HG03103 (cell line): ENCODE measurements at regions not wholly inside any gene's neighbourhood (a gene's known extent, or its start where the extent isn't known, plus 50 kb on each side); places are given as distances from the start of the nearest gene placed in this dataset.

ENCODE experiments used
- ATAC-seq: cut with Tn5 transposase; IDR thresholded peaks from one replicate; pipeline ENCODE4 v1.9.1; 2021; ENCODE audit warnings: low read depth; ENCODE audit not compliant: unreplicated experiment

- ATAC-seq = no peak
Measured at GRCh38 chr7:93016681-93017381, 100.9 kb downstream of the SAMD9 start.

- no peak for ATAC-seq
Measured at GRCh38 chr7:93015779-93016481, 101.8 kb downstream of the SAMD9 start.

- no peak for ATAC-seq
Measured at GRCh38 chr7:93015101-93015778, 102.5 kb downstream of the SAMD9 start.

DNA sequence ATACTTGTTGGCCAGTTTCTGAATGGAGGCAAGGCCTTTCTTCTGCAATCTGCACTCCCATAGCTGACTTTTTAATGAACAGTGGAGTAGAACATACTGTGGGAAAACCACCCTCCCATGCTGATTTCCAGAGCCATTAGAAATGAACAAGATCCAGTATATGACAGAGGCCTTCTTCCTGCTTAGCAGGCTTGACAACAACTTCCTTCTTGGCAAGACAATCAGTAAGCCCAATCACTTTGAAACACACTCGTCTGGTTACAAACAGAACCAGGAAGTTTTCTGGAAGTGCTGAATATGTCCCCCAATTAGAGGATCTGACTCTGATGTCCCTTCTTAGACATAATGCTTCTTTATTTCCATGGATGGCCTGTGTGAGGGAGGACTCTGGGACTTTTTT is 103.4 kb downstream of the SAMD9 start:
- no peak for ATAC-seq

GRCh38 chr7:93013446-93014061 is 104.2 kb downstream of the SAMD9 start:
- no peak for ATAC-seq

DNA sequence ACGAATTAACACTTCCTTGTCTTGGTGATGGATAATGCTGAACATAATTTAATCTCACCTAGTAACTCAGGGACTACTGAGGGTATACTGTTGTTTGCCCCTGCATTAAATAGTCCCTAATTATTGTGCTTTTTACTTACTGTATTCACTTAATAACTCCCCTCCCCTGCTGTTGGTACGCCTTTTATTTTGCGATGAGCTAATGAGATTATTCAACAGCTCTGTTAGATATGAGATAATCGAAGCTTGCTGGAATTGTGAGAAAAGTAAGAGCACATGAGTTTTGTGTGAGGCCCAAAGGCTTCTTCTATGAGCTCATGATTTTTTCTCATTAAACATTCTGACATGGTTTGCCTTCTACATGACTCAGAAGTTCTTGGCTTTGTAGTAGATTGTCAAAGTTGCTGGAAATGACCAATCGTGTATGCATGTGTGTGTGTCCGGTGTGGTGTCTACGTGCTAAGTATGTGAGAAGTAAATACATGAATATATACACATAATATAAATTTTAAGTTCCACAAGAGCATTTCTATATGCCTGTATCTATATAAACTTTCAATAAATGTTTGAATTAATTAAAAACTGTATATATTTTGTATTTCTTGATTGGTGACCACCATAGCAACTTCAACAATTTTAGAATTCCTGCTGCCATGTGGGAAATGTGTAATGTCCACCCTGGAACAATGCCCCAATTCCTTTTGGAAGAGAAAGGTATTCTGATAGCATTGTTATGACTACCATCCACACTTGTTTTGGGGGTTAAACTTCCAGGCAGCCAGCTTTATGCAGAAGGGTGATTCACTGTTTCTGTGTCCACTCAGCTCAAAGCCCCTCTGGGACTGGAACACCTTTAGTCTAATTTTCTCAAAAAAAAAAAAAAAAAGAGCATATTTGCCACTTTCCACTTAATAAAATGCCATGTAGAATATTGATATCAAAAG is 106.2 kb downstream of the SAMD9 start:
- no peak for ATAC-seq

GRCh38 chr7:93008833-93009232 is 108.9 kb downstream of the SAMD9 start:
- ATAC-seq = no peak

- ATAC-seq = no peak
Measured at GRCh38 chr7:93006480-93007095, 111.2 kb downstream of the SAMD9 start.

GRCh38 chr7:93004906-93005305 is 112.9 kb downstream of the SAMD9 start:
- ATAC-seq = no peak

DNA sequence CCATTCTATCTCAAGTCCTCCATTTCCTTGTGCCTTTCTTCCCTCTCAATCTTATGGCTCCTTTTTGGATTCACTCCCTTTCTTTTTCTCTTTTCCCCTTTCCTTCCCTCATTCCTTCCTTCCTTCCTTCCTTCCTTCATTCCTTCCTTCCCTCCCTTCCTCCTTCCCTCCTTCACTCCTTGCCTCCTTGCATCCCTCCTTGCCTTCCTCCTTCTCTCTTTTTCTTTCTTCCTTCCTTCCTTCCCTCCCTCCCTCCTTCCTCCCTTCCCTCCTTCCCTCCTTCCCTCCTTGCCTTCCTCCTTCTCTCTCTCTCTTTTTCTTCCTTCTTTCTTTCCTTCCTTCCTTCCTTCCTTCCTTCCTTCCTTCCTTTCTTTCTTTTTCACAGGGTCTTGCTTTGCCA is 120.1 kb downstream of the SAMD9 start:
- ATAC-seq = no peak

DNA sequence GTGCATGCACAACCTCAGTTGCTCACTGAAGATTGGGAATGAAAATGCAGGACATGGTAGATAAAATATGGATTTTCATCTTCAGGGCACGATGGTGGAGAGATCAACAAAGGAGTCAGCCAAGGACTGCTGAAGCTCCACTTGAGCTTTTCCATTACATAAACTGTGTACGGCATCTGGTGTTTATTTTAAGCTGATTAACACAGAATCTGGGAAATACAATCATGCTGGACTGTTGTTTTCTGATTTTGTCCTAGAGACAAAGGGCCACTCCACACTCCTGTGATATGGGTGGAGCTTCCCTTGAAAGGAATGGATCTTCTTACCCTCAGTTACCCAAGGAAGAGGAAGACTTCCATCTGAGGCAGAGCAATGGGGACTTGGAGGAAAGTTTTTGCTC is 120.6 kb downstream of the SAMD9 start:
- no peak for ATAC-seq

DNA sequence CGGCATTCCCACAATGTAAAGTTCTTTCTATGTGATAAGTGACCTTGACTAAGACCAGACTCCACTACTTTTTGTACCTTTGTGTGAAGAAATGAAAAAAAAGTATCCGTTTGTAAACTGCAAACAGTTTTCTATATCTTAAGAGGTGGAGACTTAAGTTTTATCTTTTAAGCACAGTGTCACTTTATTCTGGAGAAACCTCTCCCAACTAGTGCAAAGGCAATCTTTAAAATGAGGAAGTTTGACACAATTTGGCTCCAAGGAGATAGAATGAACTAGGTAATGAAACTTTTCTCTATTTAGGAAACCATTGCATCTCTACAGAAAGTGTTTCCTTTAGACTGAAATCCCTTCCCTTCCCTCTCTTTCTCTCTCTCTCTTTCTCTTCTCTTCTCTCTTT is 122.9 kb downstream of the SAMD9 start:
- no peak for ATAC-seq

DNA sequence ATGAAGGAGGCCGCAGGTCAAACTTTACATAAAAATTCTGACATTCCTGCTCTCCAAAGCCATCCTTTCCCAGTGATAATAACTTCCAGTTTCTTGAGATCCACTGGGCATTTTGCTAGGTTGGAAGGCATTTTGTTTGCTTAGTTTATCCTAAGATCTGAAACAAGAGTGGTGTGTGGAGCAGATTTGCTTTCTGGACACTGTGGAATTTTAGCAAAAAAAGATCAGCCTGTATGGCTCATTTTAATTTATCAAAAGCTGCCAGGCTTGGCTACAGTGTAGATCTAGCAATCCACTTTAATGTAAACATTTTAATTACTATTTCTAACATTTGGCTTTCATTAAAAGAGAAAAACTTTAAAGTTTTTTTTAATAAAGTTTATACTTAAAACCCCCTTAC is 124.8 kb downstream of the SAMD9 start:
- no peak for ATAC-seq

GRCh38 chr7:92992483-92992882 is 125.3 kb downstream of the SAMD9 start:
- ATAC-seq = no peak

DNA sequence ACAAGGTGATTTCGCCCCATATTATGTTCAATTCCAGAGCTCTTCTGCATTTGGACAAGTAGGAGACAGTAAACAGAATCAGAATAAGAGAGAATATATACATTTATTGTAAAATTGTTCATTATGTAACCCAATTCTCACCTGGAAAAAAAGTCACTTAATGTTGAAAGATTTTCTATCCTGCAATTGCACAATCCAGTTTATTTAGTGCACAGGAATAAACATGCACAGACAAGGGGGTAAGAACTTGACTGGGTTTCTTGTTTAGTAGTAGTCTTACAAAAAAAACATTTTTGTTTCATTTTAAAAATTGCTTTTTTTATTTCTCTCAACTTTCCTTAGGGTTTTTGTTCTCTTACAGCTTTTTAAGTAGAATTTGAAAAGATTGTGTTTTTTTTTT is 126.6 kb downstream of the SAMD9 start:
- no peak for ATAC-seq

DNA sequence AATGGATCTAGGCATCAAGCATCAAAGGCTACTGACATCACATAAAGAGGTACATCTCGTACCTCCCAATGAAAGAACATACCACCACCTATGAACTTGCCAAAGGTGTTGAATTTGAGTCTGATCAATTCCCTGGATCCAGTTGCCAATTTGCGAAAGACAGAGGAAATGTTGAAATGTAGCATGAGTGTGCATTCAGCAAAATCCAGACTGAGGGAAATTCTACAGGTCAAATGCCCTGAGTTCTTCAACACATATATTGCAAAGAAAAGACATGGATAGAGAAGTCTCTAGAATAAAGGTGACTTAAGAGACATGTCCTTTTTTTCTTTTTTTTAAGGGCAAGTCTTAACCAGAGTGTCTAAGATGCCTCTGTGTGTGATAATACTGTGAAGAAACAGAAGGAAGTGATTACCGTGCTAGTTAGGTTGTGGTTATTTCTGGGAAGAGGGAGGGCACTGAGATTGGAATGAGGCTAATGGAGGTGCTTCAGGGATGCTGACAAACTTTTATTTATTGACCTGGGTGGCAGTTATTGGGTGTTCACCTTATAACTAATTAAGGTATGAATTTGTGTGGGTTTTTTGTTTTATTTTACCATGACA is 128.7 kb downstream of the SAMD9 start:
- ATAC-seq = no peak

GRCh38 chr7:92988051-92988450 is 129.7 kb downstream of the SAMD9 start:
- no peak for ATAC-seq

DNA sequence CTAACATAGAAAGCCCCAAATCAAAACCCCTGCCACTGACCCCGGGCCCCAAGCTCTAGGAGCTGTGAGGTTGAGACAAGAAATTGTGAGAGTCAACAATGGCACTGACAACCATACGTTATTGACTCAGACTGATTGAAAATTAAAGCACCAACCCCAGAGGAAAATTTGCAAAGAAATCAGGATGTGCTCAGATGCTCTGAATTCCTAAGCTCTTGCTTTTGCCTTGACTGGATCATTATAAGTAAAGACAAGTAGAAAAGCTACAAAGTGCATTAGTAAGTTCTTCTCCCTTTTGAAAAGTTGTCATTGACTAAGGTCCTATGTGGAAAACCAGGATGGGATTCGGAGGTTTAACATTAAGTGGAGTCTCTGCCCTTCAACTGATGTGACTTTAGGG is 130.2 kb downstream of the SAMD9 start:
- no peak for ATAC-seq

- ATAC-seq = no peak
Measured at GRCh38 chr7:92987095-92987494, 130.7 kb downstream of the SAMD9 start.
